OCI-LY1 (cell line): ENCODE measurements at regions not wholly inside any gene's neighbourhood (a gene's known extent, or its start where the extent isn't known, plus 50 kb on each side); places are given as distances from the start of the nearest gene placed in this dataset.

Experiments used
- EZH2 ChIP-seq: fragments of 200-600 bp; sonication (generic), shearing (Covaris generic); IDR thresholded peaks from 2 replicates; pipeline ENCODE4 v1.8.0; 2017; ENCODE audit warnings: borderline replicate concordance, mixed run types, mild to moderate bottlenecking, antibody characterized with exemption, low read length, moderate library complexity, mixed read lengths
- TF ChIP-seq, protein P1 (sequence below): fragments of 200-600 bp; sonication (generic), shearing (Covaris generic); IDR thresholded peaks from 2 replicates; pipeline ENCODE4 v1.5.1; 2017; ENCODE audit warnings: mild to moderate bottlenecking, antibody characterized with exemption, low read length, moderate library complexity, mixed read lengths

DNA sequence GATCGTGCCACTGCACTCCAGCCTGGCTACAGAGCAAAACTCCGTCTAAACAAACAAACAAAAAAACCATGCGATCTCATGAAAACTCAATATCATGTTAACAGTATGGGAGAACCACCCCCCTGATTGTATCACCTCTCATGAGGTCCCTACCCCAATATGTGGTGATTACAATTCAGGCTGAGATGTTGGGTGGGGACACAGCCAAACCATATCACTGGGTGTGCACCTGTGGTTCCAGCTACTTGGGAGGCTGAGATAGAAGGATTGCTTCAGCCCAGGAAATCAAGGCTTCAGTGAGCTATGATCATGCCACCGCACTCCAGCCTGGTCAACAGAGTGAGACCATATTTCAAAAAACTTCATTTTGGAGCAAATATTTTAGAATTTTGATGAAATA is 1094.7 kb upstream of the CDH8 start:
- no peak for TF ChIP-seq EZH2
- TF ChIP-seq, protein P1, sequence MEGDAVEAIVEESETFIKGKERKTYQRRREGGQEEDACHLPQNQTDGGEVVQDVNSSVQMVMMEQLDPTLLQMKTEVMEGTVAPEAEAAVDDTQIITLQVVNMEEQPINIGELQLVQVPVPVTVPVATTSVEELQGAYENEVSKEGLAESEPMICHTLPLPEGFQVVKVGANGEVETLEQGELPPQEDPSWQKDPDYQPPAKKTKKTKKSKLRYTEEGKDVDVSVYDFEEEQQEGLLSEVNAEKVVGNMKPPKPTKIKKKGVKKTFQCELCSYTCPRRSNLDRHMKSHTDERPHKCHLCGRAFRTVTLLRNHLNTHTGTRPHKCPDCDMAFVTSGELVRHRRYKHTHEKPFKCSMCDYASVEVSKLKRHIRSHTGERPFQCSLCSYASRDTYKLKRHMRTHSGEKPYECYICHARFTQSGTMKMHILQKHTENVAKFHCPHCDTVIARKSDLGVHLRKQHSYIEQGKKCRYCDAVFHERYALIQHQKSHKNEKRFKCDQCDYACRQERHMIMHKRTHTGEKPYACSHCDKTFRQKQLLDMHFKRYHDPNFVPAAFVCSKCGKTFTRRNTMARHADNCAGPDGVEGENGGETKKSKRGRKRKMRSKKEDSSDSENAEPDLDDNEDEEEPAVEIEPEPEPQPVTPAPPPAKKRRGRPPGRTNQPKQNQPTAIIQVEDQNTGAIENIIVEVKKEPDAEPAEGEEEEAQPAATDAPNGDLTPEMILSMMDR: no peak
